NCI-H345 treated with DMSO at 0.1 percent for 48 hours (cell line): ENCODE measurements at regions not wholly inside any gene's neighbourhood (a gene's known extent, or its start where the extent isn't known, plus 50 kb on each side); places are given as distances from the start of the nearest gene placed in this dataset.
"Not testable (repeated sequence)": the region's sequence is repeated elsewhere in the genome, so short reads cannot be mapped to it uniquely, and the experiment has no call there.

Experiments used
- DNase-seq: peaks from one replicate; lab custom pipeline; 2025; ENCODE audit not compliant: unreplicated experiment; lab: John Stamatoyannopoulos, UW

DNA sequence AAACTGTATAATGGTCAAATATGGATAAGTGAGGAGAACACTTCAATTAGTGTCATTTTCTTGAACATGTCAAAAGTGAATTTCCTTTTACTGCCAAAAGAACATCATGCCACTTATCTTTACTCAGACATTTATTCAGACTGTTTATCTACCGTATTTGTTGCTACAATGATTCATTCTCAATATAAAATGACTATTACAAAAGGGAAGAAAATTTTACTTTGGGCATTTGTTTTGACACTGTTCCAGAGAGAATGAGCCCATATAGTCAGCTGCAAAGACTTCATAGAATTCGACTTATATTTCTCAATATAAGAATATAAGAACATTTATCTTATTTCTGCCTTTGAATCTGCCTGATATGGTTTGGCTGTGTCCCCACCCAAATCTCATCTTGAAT is 1699.1 kb downstream of the BRINP3 start:
- DNase-seq, result no peak

DNA sequence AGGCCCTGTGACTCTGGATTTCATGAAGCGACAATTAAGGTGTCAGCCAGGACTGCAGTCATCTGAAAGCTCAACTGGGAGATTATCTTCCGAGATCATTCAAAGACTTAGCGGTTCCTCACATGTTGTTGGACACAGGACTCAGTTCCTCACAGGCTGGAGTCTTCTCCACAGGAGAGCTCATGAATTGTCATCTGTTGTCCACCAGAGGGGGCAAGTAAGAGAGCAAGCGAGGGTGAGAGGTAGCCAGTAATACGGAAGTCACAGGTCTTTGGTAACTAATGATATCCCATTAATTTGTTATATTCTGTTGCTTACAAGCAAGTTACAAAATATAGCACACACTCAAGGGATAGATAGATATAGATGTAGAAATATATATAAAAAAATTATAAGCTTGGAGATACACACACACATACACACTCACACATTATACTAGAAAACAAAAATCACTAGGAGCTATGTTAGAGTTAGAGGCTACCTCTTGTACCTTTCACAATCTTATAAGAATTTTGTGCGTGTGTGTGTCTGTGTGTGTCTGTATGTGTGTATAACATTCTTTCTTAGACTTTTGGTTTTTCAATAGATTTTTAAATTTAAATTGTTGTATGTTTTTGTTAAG is 1695.3 kb downstream of the BRINP3 start:
- no peak for DNase-seq

DNA sequence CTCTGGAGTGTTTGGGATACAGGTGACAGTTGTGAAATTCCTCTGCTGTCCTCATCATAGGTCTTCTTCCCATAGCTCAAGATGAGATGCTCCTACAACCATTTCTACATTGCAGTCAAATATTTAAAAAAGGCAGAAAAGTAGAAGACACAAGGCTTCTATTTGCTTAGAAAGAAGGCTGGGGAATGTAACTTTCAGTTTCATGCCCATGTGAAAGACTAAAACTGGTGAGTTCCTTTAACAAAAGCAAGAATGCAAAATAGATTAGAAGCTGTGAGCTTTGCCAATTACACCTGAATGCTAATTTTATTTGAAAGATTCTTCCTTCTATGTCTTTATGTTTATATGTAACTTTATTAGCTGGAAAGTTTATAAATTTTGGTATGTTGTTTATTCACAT is 1682.7 kb downstream of the BRINP3 start:
- DNase-seq, result no peak

DNA sequence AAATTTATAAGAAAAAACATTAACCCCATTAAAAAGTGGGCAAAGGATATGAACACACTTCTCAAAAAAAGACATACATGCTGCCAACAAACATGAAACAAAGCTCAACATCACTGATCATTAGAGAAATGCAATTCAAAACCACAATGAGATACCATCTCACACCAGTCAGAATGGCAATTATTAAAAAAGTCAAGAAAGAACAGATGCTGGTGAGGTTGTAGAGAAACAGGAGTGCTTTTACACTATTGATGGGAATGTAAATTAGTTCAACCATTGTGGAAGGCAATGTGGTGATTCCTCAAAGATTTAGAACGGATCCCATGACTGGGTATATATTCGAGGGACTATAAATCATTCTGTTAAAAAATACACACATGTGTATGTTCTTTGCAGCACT is 1665.5 kb downstream of the BRINP3 start:
- not testable (repeated sequence) for DNase-seq

DNA sequence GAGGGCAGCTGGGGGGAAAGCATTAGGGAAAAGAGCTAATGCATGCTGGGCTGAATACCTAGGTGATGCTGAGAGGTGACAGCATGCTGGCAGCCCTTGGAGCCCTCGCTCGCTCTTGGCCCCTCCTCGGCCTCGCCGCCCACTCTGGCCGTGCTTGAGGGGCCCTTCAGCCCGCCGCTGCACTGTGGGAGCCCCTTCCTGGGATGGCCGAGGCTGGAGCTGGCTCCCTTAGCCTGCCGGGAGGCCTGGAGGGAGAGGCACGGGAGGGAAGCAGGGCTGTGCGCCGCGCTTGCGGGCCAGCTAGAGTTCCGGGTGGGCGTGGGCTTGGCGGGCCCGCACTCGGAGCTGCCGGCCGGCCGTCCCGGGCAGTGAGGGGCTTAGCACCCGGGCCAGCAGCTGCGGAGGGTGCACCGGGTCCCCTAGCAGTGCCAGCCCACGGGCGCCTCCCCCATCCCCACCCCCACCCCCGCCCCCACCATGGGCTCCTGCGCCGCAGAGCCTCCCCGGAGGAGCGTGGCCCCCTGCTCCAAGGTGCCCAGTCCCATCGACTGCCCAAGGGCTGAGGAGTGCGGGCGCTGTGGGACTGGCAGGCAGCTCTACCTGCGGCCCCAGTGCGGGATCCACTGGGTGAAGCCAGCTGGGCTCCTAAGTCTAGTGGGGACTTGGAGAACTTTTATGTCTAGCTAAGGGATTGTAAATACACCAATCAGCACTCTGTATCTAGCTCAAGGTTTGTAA is 1664.7 kb downstream of the BRINP3 start:
- DNase-seq, result not testable (repeated sequence)

DNA sequence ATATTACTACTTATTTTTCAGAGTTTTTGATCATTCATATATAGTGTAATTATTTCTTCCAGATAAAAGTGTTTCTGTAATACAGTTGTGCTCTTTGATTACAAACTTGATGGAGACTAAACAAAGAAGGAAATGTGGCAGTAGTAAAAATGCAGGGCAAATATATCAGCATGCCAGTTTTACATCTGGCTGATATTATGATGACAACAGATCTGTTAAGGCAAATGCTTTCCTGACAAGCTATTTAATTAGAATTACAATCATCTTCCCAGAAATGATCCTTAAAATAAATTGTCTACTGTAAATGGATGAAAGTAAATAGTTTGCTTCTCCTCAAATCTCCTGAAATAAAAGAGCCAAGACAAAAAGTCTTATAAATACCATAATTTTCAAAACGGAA is 1659.8 kb downstream of the BRINP3 start:
- no peak for DNase-seq

DNA sequence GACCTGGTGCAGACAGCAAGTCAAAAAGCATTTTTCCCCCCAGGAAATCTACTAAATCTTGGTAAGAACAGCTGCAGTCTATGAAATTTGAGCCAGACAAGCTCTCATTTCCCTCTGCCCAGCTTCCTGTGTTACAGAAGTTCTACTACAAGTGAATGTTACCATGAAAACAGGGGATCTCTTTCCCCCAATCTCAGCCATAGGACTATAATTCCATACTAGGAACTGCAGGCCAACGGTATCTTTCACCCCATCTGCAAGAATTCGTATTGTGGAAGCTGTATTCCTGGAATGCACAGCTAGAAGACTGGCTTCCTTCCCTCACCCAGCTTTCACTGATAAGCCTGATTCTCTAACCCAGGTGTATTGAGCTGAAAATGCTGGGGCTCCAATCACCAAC is 1655.4 kb downstream of the BRINP3 start:
- DNase-seq, result no peak

DNA sequence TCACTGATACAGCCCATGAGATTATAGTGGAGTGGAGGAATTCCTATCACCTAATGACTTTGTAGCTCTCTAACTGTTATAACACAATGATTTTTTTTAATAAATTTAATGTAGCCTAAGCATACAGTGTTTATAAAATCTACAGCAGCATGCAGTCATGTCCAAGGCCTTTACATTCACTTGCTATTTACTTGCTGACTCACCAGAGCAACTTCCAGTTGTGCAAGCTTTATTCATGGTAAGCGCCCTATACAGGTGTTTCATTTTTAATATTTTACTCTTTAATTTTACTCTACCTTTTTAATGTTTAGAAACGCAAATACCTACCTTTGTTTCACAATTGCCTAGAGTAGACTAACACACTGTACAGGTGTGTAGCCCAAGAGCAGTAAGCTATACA is 1652.2 kb downstream of the BRINP3 start:
- DNase-seq, result no peak

DNA sequence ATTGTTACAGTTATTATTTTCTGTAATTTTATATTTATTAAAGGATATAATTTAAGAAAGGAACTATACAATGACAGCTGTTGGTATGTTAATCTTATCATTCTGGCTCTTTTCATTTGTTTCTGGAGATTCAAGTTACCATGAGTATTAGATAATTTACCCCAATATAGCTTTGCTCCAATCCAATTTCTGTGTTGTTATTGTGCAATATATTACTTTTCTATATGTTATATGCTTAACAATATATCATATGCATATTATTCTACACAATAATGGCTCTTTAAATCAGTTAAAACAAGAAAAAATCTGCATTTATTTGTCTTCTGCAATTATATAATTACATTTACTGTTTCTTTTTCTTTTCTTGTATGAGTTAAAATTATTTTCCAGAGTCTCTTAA is 1650.9 kb downstream of the BRINP3 start:
- DNase-seq, result no peak

DNA sequence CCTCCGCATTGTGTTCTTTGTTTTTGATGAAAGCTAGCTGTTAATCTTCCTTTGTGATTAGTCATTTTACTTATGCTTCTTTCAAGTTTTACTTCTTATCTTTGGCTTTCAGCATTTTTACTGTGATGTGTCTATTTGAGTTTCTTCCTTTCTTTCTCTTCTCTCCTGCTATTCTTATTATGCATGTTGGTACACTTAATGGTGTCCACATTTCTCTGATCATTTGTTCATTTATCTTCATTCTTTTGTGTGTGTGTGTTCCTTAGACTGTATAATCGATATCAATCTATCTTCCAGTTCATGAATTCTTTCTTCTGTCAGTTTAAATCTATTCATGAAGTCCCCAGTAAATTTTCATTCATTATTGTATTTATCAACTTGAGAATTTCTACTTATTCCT is 1650.3 kb downstream of the BRINP3 start:
- no peak for DNase-seq

DNA sequence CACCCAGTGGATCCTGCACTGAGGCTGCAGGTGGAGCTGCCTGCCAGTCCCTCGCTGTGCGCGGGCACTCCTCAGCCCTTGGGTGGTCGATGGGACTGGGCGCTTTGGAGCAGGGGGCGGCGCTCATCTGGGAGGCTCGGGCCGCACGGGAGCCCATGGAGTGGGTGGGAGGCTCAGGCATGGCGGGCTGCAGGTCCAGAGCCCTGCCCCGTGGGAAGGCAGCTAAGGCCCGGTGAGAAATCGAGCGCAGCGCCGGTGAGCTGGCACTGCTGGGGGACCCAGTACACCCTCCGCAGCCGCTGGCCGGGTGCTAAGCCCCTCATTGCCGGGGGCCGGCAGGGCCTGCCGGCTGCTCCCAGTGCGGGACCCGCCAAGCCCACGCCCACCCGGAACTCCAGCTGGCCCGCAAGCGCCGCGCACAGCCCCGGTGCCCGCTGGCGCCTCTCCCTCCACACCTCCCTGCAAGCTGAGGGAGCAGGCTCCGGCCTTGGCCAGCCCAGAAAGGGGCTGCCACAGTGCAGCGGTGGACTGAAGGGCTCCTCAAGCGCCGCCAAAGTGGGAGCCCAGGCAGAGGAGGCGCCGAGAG is 1636.5 kb downstream of the BRINP3 start:
- not testable (repeated sequence) for DNase-seq

DNA sequence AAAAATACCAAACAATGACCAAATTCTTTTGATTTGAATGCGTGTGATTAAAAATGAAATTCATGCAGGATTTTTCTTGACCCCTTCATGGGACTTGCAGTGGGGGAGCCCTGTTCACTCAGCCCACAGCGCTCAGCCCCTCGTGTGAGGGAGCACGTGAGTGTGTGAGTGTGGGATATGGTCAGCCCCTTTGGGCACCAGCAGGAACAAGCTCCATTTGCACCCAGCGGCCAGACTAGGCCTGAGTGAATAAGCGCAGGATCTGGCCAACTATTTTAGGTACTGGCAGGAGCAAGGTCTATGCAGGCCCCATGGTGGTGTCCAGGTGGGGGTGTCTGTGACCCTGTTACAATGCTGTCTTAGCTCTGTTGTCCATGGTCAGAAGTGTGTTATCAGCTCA is 1631.2 kb downstream of the BRINP3 start:
- no peak for DNase-seq

DNA sequence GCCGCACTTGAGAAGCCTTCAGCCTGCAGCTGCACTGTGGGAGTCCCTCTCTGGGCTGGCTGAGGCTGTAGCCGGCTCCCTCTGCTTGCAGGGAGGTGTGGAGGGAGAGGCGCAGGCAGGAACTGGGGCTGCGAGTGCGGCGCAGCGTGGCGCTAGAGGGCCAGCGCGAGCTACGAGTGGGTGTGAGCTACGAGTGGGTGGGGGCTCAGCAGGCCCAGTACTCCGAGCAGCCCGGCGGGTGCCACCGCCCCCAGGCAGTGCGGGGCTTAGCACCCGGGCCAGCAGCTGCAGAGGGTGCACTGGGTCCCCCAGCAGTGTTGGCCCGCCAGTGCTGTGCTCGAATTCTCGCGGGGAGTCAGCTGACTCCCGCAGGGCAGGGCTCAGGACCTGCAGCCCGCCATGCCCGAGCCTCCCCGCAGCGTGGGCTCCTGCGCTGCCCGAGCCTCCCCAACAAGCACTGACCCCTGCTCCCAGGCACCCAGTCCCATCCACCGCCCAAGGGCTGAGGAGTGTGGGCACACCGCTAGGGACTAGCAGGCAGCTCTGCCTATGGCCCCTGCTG is 1620.1 kb downstream of the BRINP3 start:
- no peak for DNase-seq

DNA sequence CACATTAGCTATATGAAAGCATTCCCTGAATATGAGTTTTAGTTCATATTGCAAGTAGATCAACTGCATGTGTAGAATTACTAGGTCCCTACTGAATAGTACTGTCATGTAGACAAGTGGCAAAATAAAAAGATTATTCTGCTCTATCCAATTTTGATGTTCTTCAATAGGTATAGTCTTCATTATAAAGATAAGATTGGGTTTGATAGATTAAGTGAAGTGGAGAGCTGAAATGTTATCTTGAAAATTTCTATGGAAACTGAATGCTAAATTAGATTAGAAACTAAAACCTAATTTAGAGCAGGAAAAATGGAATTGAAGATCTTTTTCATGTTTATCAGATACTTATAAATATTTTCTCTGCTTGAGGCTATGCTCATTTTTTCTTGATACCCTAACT is 1610.0 kb downstream of the BRINP3 start:
- no peak for DNase-seq

DNA sequence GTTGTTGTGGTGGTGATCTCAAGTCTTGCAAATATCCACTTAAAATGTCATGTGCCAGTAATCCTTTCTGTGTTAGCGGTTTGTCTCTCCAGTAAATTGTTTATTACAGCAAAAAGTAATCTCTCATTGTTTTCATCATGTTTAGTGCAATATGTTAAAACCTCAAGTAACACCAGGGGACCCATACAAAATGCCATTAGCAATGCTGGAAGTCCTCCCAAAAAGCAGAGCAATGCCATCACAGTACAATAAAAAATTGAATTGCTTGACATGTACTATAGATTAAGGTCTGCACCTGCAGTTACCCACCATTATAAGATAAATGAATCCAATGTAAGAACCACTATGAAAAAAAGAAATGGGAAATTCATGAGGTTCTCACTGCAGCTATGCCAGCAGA is 1606.5 kb downstream of the BRINP3 start:
- no peak for DNase-seq

DNA sequence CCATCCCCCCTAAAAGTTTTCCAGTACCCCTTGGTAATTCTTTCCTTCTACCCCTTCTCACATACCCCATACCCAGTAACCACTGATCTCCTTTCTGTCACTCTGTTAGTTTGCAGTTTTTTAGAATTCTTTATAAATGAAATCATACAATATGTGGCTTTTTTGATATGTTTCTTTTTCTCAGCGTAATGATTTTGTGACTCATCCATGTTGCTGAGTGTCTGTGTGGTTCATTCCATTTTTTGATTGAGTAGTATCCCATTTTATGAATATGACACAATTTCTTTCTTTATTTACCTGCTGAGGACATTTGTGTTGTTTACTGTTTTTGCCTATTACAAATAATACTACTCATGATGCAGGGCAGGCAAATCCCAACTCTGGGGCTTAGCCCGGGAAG is 1605.3 kb downstream of the BRINP3 start:
- DNase-seq, result no peak

DNA sequence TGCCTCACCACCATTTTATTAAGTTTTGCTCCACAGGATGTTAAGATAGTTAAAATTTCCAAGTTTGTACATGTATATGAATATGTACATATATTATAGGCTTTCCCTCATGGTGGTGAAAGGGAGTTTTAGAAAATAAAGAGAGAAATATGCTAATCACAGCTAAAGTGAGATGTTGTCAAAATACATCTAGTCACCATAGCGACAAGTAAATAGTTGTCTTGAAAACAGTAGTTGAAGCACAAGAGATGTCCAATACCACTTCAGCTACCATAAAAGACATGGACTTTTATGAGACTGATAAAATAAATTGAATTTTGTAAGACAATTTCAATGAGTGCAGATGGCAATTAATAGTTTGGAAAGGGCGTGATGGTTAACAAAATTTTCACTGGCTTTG is 1600.0 kb downstream of the BRINP3 start:
- no peak for DNase-seq

DNA sequence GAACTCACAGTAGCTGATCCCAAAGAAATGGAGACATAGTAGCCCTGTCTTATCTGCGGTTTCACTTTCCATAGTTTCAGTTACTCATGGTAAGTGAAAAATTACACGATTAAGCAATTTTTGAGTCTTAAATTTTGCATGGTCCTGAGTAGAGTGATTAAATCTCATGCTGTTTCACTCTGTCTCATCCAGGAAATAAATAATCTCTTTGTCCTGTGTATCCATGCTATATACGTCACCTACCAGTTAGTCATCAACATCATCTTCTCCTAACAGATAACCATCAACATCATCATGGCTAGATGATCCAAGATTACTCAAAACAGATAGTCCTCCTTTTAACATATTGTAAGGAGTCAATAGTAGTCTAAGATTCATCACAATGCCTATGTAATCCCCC is 1589.3 kb downstream of the BRINP3 start:
- DNase-seq, result no peak

DNA sequence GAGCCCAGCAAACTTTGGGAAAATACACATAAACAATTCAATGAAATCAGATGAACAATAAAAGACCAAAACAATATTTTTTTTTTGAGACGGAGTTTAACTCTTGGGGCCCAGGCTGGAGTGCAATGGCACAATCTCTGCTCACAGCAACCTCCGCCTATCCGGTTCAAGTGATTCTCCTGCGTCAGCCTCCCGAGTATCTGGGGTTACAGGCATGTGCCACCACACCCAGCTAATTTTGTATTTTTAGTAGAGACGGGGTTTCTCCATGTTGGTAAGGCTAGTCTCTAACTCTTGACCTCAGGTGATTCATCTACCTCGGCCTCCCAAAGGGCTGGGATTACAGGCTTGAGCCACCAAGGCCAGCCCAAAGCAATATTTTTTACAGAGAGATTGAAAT is 1588.5 kb downstream of the BRINP3 start:
- no peak for DNase-seq

DNA sequence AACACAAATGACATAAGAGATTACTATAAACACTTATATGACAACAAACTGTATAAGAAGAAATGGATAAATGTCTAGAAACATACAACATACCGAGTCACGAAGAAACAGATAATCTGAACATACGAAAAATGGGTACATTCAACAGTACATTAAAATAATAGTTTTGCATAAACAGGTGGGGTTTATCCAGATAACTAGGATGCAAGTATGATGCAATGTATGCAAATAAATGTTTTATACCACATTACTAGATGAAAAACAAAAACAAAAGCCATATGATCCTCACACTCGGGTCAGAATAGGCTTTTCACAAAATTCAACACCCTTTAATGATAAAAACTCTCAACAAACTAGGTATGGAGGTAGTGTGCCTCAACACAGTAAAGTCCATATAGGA is 1585.7 kb downstream of the BRINP3 start:
- no peak for DNase-seq

DNA sequence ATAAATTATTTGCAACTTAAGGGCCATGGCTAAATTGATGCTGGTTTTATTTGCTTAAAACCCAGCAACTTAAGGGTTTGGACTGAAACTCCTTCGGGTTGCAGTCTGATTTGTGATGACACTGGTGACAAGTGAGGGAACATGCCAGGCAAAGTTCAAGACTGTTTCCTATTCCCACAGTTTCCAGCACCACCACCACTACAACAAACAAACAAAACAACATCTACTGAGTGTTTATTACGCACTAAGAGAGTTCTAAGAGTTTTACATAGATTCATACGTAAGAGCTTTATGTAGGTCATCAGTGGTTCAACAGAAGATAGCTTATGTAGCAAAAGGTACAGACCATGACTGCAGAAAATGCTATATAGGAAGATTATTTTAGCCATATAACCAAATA is 1582.1 kb downstream of the BRINP3 start:
- no peak for DNase-seq

DNA sequence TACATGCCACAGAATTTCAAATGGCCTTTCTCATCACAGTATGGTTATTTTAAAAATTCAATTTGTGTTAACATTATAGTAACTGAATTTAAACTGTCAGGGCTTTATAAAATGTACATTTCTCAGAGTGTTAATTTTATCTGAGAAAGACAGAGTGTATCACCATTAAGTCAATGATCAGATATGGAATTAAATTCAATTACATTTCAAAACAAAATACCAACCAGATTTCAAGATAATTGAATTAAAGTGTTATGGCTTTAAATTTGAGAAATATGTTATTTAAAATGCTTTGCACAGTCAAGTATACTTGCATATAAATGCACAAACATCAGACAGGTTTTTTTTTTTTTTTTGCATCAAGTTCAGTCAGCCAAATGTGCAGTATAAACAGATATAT is 1574.4 kb downstream of the BRINP3 start:
- no peak for DNase-seq
